ENCODE measurements at regions not wholly inside any gene's neighbourhood (a gene's known extent, or its start where the extent isn't known, plus 50 kb on each side); places are given as distances from the start of the nearest gene placed in this dataset.

- no peak for DNase-seq
Observed at GRCh38 chr4:24033626-24034025, 143.8 kb upstream of the PPARGC1A start.

- DNase-seq: no peak
Observed at GRCh38 chr4:24032371-24032989, 142.6 kb upstream of the PPARGC1A start.

- DNase-seq: no peak
Observed at GRCh38 chr4:24026596-24026995, 136.7 kb upstream of the PPARGC1A start.

GRCh38 chr4:24024605-24025004, 134.8 kb upstream of the PPARGC1A start:
- no peak for DNase-seq

- no peak for DNase-seq
Observed at GRCh38 chr4:24024157-24024556, 134.3 kb upstream of the PPARGC1A start.

- no peak for DNase-seq
Observed at GRCh38 chr4:24015782-24016181, 125.9 kb upstream of the PPARGC1A start.

- no peak for DNase-seq
Observed at GRCh38 chr4:24013668-24014422, 124.0 kb upstream of the PPARGC1A start.

- no peak for DNase-seq
Observed at GRCh38 chr4:24010994-24011393, 121.1 kb upstream of the PPARGC1A start.

GRCh38 chr4:24010573-24010972, 120.7 kb upstream of the PPARGC1A start:
- no peak for DNase-seq

- DNase-seq: no peak
Observed at GRCh38 chr4:24007860-24008261, 118.0 kb upstream of the PPARGC1A start.

- no peak for DNase-seq
Observed at GRCh38 chr4:24006269-24006668, 116.4 kb upstream of the PPARGC1A start.

GRCh38 chr4:24003926-24004325, 114.1 kb upstream of the PPARGC1A start:
- DNase-seq: no peak

GRCh38 chr4:24003496-24003895, 113.6 kb upstream of the PPARGC1A start:
- no peak for DNase-seq

GRCh38 chr4:24002330-24002966, 112.6 kb upstream of the PPARGC1A start:
- DNase-seq: no peak

GRCh38 chr4:24001486-24002329, 111.9 kb upstream of the PPARGC1A start:
- no peak for DNase-seq

- DNase-seq: no peak
Observed at GRCh38 chr4:24000470-24000831, 110.6 kb upstream of the PPARGC1A start.

GRCh38 chr4:23999714-24000469, 110.0 kb upstream of the PPARGC1A start:
- no peak for DNase-seq

- DNase-seq: no peak
Observed at GRCh38 chr4:23993373-23993772, 103.5 kb upstream of the PPARGC1A start.

GRCh38 chr4:23991444-23991843, 101.6 kb upstream of the PPARGC1A start:
- no peak for DNase-seq

GRCh38 chr4:23986270-23986669, 96.4 kb upstream of the PPARGC1A start:
- no peak for DNase-seq

GRCh38 chr4:23981328-23981727, 91.5 kb upstream of the PPARGC1A start:
- no peak for DNase-seq

GRCh38 chr4:23979534-23979933, 89.7 kb upstream of the PPARGC1A start:
- no peak for DNase-seq

- DNase-seq: no peak
Observed at GRCh38 chr4:23978002-23978401, 88.2 kb upstream of the PPARGC1A start.
